HG03175 (cell line): ENCODE measurements at regions not wholly inside any gene's neighbourhood (a gene's known extent, or its start where the extent isn't known, plus 50 kb on each side); places are given as distances from the start of the nearest gene placed in this dataset.
"Not testable (repeated sequence)": the region's sequence is repeated elsewhere in the genome, so short reads cannot be mapped to it uniquely, and the experiment has no call there.

Experiments used
- ATAC-seq: cut with Tn5 transposase; IDR thresholded peaks from one replicate; pipeline ENCODE4 v1.9.1; 2021; ENCODE audit warnings: mild to moderate bottlenecking, moderate library complexity; ENCODE audit not compliant: unreplicated experiment

DNA sequence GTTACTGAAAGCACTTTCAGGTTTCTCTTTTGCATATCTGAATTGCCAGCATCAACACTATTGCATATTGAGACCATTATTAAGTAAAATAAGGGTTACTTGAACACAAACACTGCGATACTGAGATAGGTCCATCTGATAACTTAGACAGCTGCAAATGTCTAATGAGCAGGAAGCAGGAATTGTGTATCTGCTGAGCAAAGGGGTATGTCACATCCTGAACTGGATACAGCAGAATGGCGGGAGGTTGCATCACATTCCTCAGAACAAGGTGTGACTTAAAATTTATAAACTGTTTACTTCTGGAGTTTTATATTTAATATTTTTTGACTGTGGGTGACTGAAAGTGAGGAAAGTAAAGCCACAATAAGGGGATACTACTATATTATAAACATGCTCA lies 142.4 kb downstream of the POTEH start:
- not testable (repeated sequence) for ATAC-seq

DNA sequence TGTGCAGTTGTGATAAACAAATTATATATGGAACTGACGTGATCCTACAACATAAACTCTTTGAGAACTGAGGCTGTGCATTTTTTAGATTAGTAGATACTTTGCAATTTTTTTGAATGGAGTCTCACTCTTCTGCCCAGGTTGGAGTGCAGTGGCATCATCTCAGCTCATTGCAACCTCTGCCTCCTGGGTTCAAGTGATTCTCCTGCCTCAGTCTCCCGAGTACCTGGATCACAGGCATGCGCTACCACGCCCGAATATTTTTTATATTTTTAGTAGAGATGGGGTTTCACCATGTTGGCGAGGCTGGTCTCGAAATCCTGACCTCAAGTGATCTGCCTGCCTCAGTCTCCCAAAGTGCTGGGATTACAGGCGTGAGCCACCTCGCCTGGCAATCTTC lies 145.9 kb downstream of the POTEH start:
- not testable (repeated sequence) for ATAC-seq

DNA sequence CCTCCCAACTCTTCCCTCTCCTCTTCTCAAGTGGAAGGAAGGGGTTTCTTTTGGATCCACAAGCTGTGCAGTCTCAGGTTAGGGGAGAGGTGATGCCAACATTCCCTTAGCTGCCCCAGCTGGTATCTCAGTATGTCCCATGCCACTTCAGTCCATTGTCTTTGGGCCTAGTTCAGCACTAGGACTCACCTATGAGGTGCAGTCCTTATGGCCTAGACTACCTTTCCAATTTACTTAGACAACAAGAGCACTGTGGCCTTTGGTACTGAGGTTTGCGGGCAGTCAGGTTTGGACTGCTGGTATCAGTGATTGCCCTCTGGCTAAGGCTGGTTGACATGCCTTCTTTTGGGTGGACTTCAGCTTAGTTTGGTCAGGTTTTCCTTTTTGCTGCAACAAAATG lies 159.9 kb downstream of the POTEH start:
- ATAC-seq = not testable (repeated sequence)

DNA sequence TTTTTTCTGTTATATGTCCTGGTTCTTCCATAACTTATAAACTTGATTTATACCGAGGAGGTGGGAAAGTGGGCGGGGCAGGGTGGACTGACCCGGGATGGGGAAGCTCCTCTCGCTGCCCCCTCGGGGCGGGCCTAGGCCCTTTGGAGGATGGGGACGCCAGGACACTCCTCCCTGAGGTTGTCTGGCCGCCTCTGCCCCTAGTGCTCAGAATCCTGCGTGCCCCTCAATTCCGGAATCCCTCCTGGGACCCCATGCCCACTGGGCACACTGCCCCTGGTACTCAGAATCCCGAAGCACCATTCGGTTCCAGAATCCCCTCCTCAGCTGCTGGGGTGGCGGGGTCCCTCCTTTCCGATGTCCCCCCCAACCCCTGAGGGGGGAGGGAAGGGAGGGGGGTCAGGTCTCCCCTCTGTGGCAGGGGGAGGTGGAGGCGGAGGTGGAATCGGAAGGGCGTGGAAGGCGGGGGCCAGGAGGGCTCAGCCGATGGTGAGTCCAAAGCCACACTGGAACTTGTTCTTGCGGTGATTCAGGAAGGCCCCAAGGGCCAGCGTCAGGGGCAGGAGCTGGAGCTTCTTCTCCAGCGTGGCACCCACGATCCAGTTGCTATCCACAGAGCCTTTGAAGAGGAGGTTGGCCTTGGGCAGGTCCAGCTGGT lies 164.0 kb downstream of the POTEH start:
- ATAC-seq = not testable (repeated sequence)

DNA sequence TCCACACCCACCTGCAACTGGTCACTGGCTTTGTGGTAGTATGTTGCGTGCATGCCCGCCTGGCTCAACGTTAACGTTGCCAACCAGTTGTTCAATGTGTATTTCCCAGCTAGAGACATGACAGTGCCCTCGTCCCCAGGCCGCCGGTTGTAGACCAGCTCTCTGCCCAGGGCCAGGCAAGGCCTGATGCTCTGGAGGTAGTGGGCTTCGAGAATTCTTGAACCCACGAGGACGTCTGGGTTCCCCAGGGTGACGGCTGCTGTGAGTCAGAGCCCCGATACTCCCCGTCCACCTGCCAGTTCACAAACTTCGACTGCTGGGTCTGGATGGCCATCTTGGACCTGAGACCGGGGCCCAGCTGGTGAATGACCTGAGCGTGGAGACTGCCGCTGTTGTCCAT lies 164.6 kb downstream of the POTEH start:
- not testable (repeated sequence) for ATAC-seq

DNA sequence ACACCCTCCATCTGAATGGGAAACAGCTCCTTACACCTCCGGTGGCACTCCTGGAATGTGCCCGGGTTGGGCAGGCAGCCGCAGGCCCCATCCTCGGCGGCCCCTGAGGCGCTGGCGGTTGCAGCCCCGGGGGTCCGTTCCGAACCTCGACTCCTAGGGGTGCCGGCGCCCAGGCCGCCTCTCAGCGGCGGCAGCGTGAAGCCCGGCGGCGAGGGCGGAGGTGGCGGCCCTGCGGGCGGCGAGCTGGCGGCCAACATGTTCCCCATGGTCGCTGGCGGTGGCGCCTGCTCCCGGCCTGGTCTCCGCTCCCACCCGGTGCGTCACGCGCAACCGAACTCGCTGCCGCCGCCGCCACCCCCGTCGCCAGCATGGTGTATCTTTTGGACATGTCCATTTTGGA lies 165.2 kb downstream of the POTEH start:
- ATAC-seq = not testable (repeated sequence)

DNA sequence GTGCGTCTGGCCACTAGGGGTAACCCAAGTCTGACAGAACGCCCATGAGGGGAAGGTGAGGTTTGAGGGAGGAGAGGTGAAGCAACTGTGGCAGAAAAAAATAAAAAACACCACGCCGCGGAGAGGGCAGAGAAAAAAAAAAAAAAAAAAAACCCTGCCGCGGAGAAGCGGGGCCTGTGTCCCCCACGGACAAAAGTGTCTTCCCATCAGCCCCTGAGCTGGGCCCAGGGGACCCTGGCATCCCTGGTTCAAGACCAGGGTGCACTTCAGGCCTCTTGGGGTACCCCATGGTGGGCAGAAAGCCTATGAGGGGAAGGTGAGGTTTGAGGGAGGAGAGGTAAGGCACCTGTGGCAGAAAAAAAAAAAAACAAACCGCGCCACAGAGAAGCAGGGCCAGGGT lies 191.1 kb downstream of the POTEH start:
- ATAC-seq = not testable (repeated sequence)

DNA sequence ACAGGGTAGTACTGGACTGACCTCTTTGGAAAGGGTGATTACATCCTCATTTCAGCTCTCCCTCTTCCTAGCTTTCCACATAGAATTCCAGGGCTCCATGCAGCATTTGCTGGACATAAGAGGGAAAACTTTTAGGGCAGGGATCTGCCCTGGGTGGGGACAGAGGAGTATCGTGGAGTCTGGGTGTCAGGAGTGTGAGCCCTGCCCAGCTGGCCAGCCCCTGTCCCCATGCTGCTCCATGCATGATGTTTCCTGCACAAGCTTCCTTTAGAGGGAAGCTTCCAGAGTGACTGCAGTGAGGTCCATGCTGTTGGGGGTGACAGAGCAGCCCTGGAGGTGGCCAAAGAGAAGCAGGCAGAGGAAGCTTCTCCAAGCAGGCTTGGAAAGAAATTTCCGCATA lies 214.5 kb downstream of the POTEH start:
- not testable (repeated sequence) for ATAC-seq

DNA sequence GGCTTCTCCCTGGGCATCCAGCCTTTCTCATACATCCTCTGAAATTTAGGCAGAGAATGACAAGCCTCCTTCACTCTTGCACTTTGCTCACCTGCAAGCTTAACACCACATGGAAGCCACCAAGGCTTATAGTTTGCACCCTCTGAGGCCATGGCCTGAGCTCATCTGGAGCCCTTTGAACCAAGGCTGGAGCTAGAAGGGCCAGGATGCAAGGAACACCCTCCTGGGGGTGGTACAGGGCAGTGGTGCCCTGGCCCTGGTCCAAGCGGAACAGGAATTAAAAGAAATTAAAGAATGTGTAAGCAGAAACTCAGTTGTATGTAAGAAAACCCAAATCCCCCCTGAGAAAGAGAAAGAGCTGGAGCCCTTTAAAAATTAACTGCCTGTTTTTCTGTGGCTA lies 221.9 kb downstream of the POTEH start:
- ATAC-seq = not testable (repeated sequence)

DNA sequence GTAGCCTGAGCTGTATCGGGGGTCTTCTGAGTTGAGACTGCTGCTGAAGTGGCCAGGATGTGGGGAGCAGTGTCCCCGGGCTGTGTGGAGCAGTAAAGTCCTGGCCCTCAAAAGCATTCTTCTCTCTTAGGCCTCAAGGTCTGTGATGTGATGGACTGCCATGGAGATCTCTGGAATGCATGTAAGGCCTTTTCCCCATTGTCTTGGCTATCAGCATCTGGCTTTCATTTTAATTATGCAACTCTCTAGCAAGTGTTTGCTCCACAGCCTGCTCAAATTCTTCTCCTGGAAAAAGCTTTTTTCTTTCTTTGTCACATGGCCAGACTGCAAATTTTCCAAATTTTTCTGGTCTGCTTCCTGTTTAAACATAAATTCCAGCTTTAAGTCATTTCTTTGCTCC lies 229.3 kb downstream of the POTEH start:
- not testable (repeated sequence) for ATAC-seq

DNA sequence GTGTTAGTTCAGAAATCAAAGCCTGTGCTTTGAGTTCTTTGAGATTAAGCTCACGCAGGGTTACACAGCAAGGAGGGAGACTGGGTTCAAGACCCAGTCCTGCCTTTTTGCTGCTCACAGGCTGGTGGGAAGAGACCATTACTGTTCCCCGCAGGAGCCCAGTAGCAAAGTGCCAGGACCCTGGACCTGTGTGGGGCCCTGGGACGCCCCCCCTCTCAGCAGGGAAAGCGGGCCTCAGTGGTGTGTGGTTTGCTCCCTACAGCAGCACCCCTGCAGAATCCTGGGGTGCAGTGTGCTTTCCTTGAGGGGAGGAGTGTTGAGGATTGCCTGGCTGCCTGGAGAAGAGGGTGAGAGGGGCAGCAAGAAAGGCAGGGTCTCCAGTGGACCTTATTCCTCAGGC lies 231.1 kb downstream of the POTEH start:
- not testable (repeated sequence) for ATAC-seq

DNA sequence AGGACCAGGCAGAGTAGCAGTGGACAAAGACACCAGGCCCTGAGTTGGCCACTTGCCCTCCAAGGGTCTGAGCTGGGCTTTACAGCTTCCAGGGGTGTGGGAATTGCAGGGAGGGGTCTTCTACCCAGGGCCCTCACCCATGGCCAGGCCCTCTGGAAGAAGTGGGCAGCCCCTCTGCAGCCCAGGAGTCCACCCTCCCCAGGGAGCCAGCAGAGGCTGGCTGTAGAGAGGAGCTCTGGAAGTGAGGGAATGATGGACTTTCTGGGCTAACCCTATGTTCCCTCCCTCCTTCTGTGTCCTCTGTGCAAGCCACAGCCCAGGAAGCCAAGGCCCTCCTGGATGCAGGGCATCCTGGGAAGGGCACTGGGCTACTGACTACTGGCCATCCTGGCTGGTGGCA lies 232.3 kb downstream of the POTEH start:
- ATAC-seq = not testable (repeated sequence)

DNA sequence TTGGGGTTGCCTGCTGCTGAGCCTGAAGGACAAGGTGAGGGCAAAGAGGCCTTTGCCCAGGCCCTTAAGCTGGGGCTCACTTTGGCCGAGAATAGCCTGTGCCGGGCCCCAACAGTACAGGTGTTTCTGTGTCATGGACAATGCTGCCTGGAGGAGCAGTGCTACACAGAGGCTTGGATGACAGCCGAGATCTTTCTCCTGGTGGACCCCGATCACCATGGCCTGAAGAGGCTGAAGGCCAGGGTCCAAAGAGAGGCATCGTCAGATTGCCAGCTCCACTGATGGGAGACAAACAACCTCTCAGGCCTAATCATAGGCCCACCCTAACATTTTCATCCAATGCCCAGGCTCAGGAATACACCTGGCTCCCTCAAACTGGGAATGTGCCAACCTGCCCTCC lies 232.8 kb downstream of the POTEH start:
- not testable (repeated sequence) for ATAC-seq

DNA sequence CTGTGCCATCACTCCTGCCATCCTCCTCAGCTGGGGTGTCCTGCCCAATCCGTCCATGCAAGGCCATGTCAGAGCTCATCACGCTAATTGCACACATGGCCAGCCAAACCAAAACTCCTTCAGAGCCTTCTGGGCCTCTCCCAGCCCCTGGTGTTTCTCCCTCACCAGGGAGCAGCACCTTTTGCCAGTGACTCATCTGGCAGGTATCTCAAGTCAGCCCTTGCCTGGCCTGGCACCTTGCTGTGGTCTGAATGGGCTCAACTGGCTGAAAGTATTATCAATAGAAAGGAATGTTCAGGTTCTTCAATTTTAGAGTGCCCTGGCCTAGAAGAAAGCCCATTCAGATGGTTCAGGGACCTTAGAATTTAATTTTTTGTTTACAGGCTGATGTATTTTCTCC lies 235.0 kb downstream of the POTEH start:
- not testable (repeated sequence) for ATAC-seq

DNA sequence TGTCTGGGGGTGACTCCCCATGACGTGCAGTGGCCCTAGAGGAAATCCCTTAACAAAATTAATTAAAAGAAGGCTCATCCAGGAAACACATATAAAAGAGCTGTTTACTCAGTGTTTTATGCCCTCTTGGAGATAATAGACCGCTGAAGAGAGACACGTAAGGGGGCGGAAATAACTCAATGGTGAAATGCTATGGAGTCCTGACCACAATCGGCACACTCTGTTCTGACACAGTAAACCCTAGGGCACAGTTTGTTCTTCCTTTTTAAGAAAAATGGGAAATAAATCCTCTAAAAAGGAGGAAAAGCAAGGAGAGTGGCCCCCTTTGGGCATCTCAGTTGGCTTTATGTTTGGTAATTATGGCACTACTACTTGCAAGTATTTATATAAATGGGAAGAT lies 237.3 kb downstream of the POTEH start:
- ATAC-seq = not testable (repeated sequence)
